ENCODE measurements at regions not wholly inside any gene's neighbourhood (a gene's known extent, or its start where the extent isn't known, plus 50 kb on each side); places are given as distances from the start of the nearest gene placed in this dataset.

DNA sequence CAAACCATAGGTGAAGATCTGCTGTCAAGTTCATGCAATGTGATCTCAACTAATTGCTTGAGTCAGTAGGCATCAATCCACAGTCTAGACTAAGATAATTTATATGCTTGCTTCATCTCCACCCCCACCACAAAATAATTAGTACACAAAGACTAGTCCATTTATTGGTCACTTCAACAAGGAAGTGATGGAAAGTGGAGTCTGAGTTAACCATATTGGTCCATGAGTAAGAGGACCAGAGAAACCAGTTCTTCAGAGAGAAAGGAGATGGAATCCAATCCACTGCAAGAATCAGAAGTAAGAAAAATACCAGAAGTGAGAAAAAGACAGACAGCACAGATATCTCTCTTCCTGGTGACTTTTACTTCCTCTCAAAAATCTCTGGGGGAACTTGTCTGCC is 366.5 kb downstream of the CHSY3 start:
- H3K4me1 ChIP-seq (ENCODE audit: control insufficient read depth, insufficient read depth, low read length) = no peaks in the 10 kb centered on the region
- peaks cover 77% of the 10 kb centered on the region for H3K27me3 ChIP-seq (ENCODE audit: control insufficient read depth, insufficient read depth, low read length)
- H3K9me3 ChIP-seq (ENCODE audit: control insufficient read depth, insufficient read depth, low read depth, low read length) = no peaks in the 10 kb centered on the region
- no peak overlapping the region for H3K27ac ChIP-seq (ENCODE audit: low read depth, low read length)
- no peak overlapping the region for H3K9ac ChIP-seq (ENCODE audit: low read length)
- H3K36me3 ChIP-seq (ENCODE audit: control insufficient read depth, insufficient read depth, low read length) = no peaks in the 10 kb centered on the region
- no peak overlapping the region for H3K4me3 ChIP-seq (ENCODE audit: low read depth, low read length)

DNA sequence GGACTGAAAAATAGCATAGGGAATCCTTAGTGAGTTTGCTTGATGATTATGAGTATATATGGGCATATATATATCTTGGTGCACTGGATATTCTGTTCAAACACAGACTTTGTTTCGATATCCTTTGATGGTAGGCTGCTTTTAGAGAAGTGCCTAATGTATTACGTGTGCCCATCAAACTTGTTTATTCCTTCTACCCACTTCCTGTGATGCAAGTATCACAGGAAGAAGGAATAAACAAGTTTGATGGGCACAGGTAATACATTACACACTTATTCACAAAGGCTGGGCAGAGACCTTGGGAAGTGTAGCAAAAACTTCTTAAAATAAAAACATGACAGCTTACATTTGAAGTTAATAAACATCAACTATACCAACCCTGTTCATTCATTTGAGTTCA is 364.2 kb downstream of the CHSY3 start:
- Histone ChIP-seq H3K9ac (ENCODE audit: low read length) (no peak overlapping the region), H3K27me3 (ENCODE audit: control insufficient read depth, insufficient read depth, low read length) (peaks cover 54% of the 10 kb centered on the region), H3K4me1 (ENCODE audit: control insufficient read depth, insufficient read depth, low read length) (no peaks in the 10 kb centered on the region), H3K27ac (ENCODE audit: low read depth, low read length) (no peak overlapping the region), H3K9me3 (ENCODE audit: control insufficient read depth, insufficient read depth, low read depth, low read length) (no peaks in the 10 kb centered on the region), H3K36me3 (ENCODE audit: control insufficient read depth, insufficient read depth, low read length) (no peaks in the 10 kb centered on the region), H3K4me3 (ENCODE audit: low read depth, low read length) (no peak overlapping the region)

DNA sequence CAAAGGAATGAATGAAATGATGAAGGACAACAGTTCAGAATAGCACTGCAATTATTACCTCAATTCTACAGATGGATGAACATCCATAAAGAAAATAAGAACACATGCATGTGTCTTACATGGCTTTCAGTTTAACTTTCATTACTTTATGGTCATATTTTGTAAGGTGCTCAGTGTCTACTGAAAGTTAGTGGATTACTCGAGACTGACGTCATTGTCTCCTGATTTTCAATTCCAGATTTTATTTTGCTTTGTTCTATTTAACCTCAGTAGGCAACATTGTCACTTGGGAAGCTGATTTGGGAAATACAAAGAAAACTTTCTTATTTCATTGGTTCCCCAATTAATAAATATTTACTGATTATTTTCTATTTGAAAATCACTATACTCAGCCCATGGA is 363.7 kb downstream of the CHSY3 start:
- H3K27ac ChIP-seq (ENCODE audit: low read depth, low read length) = no peak overlapping the region
- H3K27me3 ChIP-seq (ENCODE audit: control insufficient read depth, insufficient read depth, low read length) = peaks cover 51% of the 10 kb centered on the region
- H3K9ac ChIP-seq (ENCODE audit: low read length) = no peak overlapping the region
- no peaks in the 10 kb centered on the region for H3K4me1 ChIP-seq (ENCODE audit: control insufficient read depth, insufficient read depth, low read length)
- no peak overlapping the region for H3K4me3 ChIP-seq (ENCODE audit: low read depth, low read length)
- H3K36me3 ChIP-seq (ENCODE audit: control insufficient read depth, insufficient read depth, low read length) = no peaks in the 10 kb centered on the region
- no peaks in the 10 kb centered on the region for H3K9me3 ChIP-seq (ENCODE audit: control insufficient read depth, insufficient read depth, low read depth, low read length)

DNA sequence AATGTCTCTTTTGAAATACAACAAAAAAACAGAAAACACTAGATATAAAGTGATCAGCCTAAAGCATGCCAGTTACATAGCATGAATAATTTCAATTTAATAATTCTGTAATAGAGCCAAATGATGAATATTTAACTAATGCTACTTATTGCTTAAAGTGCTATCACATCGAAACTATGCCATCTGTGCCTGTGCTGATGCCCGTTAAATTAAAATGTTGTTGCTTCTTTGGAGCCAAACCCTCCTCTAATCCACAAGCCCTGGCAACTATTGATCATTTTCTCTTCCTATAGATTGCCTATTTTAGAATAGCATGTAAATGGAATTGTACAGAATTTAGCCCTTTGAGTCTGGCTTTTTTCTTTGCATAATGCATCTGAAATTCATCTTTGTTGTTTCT is 356.2 kb downstream of the CHSY3 start:
- H3K9ac ChIP-seq (ENCODE audit: low read length) = no peak overlapping the region
- H3K9me3 ChIP-seq (ENCODE audit: control insufficient read depth, insufficient read depth, low read depth, low read length) = peaks cover 3% of the 10 kb centered on the region; the same call in 1 of the 2 replicates
- H3K27me3 ChIP-seq (ENCODE audit: control insufficient read depth, insufficient read depth, low read length) = no peaks in the 10 kb centered on the region
- H3K27ac ChIP-seq (ENCODE audit: low read depth, low read length) = no peak overlapping the region
- H3K4me1 ChIP-seq (ENCODE audit: control insufficient read depth, insufficient read depth, low read length) = no peaks in the 10 kb centered on the region
- no peaks in the 10 kb centered on the region for H3K36me3 ChIP-seq (ENCODE audit: control insufficient read depth, insufficient read depth, low read length)
- H3K4me3 ChIP-seq (ENCODE audit: low read depth, low read length) = no peak overlapping the region

DNA sequence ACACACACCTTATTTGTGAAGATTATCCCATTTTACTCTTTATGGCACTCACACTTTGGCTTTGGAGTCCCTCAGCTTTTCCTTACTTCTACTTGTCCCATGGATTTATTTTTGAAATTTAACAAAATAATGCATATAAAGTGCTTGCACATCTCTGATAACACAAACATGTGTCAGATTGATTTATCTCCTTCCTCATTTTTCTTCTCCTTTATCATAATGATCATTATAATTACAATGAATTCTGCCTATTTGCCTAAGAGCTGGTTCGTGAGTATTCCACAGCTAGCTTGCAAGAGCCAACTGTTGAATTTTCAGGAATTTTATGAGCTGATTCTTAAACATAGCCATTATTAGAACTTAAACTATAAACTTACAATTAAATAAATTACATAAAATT is 347.7 kb downstream of the CHSY3 start:
- no peaks in the 10 kb centered on the region for H3K27me3 ChIP-seq (ENCODE audit: control insufficient read depth, insufficient read depth, low read length)
- H3K4me1 ChIP-seq (ENCODE audit: control insufficient read depth, insufficient read depth, low read length) = no peaks in the 10 kb centered on the region
- H3K9ac ChIP-seq (ENCODE audit: low read length) = no peak overlapping the region
- no peak overlapping the region for H3K4me3 ChIP-seq (ENCODE audit: low read depth, low read length)
- H3K36me3 ChIP-seq (ENCODE audit: control insufficient read depth, insufficient read depth, low read length) = no peaks in the 10 kb centered on the region
- no peak overlapping the region for H3K27ac ChIP-seq (ENCODE audit: low read depth, low read length)
- peaks cover 6% of the 10 kb centered on the region; the same call in 1 of the 2 replicates for H3K9me3 ChIP-seq (ENCODE audit: control insufficient read depth, insufficient read depth, low read depth, low read length)

DNA sequence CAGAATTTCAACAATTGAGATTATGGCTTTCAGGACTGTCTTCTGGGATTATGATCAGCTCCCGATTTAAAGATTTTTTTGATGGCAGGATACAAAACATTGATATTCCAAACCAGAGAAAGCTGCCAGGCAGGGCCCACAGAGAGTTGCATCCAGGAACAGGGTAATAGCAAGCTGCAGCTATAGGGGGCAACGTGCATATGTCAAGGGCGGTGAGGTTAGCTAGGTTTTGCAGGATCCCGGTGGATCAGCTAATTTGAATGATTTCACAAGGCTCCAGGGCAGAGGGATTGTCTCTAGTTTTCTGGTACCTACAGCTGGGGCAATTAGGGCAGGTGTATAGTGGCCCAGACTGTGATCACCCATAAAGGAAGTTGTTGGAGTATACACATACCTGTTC is 339.4 kb downstream of the CHSY3 start:
- Histone ChIP-seq H3K27me3 (ENCODE audit: control insufficient read depth, insufficient read depth, low read length) (no peaks in the 10 kb centered on the region), H3K27ac (ENCODE audit: low read depth, low read length) (no peak overlapping the region), H3K9ac (ENCODE audit: low read length) (no peak overlapping the region)

DNA sequence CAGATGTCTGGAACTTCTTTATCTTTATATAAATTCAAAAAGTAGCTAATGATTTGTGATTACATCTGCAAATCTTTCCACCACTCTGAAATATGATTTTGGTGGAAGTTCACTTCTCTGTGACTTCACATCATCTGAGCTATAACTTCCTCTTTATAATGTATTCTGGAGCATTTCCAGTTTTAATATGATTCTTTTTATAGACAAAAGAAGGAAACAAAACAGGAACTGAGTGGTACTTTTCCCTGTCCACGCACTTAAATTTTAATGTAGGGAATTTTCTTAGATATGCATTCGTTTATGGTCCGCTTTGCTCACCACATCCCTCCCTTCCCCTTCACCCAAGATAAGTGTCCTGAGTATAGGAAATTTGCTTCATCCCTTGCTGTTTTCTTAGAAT is 333.5 kb downstream of the CHSY3 start:
- no peak overlapping the region for H3K4me3 ChIP-seq (ENCODE audit: low read depth, low read length)
- no peaks in the 10 kb centered on the region for H3K4me1 ChIP-seq (ENCODE audit: control insufficient read depth, insufficient read depth, low read length)
- no peaks in the 10 kb centered on the region for H3K9me3 ChIP-seq (ENCODE audit: control insufficient read depth, insufficient read depth, low read depth, low read length)
- no peaks in the 10 kb centered on the region for H3K27me3 ChIP-seq (ENCODE audit: control insufficient read depth, insufficient read depth, low read length)
- H3K27ac ChIP-seq (ENCODE audit: low read depth, low read length) = no peak overlapping the region
- H3K36me3 ChIP-seq (ENCODE audit: control insufficient read depth, insufficient read depth, low read length) = no peaks in the 10 kb centered on the region
- H3K9ac ChIP-seq (ENCODE audit: low read length) = no peak overlapping the region

More for the DNA sequence above, 339.4 kb downstream of the CHSY3 start:
- Histone ChIP-seq H3K36me3 (ENCODE audit: control insufficient read depth, insufficient read depth, low read length) (no peaks in the 10 kb centered on the region), H3K9me3 (ENCODE audit: control insufficient read depth, insufficient read depth, low read depth, low read length) (no peaks in the 10 kb centered on the region), H3K4me3 (ENCODE audit: low read depth, low read length) (no peak overlapping the region), H3K4me1 (ENCODE audit: control insufficient read depth, insufficient read depth, low read length) (no peaks in the 10 kb centered on the region)

Measured in HUES6 (cell line).